HPDE6-E6E7 (cell line): ENCODE measurements at regions not wholly inside any gene's neighbourhood (a gene's known extent, or its start where the extent isn't known, plus 50 kb on each side); places are given as distances from the start of the nearest gene placed in this dataset.
"Not testable (repeated sequence)": the region's sequence is repeated elsewhere in the genome, so short reads cannot be mapped to it uniquely, and the experiment has no call there.

ENCODE experiments used
- DNase-seq: peaks from one replicate; pipeline ENCODE4 v3.0.0; 2011; ENCODE audit warnings: missing footprints; ENCODE audit errors: extremely low spot score

GRCh38 chr1:82086739-82087138 lies 286.0 kb downstream of the ADGRL2 start:
- no peak for DNase-seq

- DNase-seq = no peak
Observed at GRCh38 chr1:82079607-82080006, 278.9 kb downstream of the ADGRL2 start.

GRCh38 chr1:82073659-82074058 lies 272.9 kb downstream of the ADGRL2 start:
- DNase-seq = no peak

GRCh38 chr1:82073071-82073470 lies 272.3 kb downstream of the ADGRL2 start:
- no peak for DNase-seq

- DNase-seq = no peak
Observed at GRCh38 chr1:82065916-82066315, 265.2 kb downstream of the ADGRL2 start.

- DNase-seq = no peak
Observed at GRCh38 chr1:82064691-82065090, 264.0 kb downstream of the ADGRL2 start.

- DNase-seq = no peak
Observed at GRCh38 chr1:82062206-82062605, 261.5 kb downstream of the ADGRL2 start.

- DNase-seq = no peak
Observed at GRCh38 chr1:82059959-82060358, 259.2 kb downstream of the ADGRL2 start.

- DNase-seq = no peak
Observed at GRCh38 chr1:82057011-82057410, 256.3 kb downstream of the ADGRL2 start.

GRCh38 chr1:82055375-82055774 lies 254.6 kb downstream of the ADGRL2 start:
- DNase-seq = not testable (repeated sequence)

GRCh38 chr1:82052563-82052962 lies 251.8 kb downstream of the ADGRL2 start:
- no peak for DNase-seq

- no peak for DNase-seq
Observed at GRCh38 chr1:82048596-82048995, 247.9 kb downstream of the ADGRL2 start.

GRCh38 chr1:82045221-82045620 lies 244.5 kb downstream of the ADGRL2 start:
- no peak for DNase-seq

- no peak for DNase-seq
Observed at GRCh38 chr1:82044536-82044935, 243.8 kb downstream of the ADGRL2 start.

- no peak for DNase-seq
Observed at GRCh38 chr1:82044111-82044510, 243.4 kb downstream of the ADGRL2 start.

- DNase-seq = no peak
Observed at GRCh38 chr1:82042306-82043060, 241.7 kb downstream of the ADGRL2 start.
